Mammary epithelial cell (primary cell): ENCODE measurements at regions not wholly inside any gene's neighbourhood (a gene's known extent, or its start where the extent isn't known, plus 50 kb on each side); places are given as distances from the start of the nearest gene placed in this dataset.

Experiments used
- EZH2 ChIP-seq: IDR thresholded peaks from 2 replicates; pipeline ENCODE4 v1.6.1; 2012; ENCODE audit warnings: low read length, inconsistent platforms, borderline replicate concordance
- TF ChIP-seq, protein P1 (sequence below), 2 donors: IDR thresholded peaks in 1 of 2; conservative IDR thresholded peaks in 1 of 2; 2 replicates each; pipeline ENCODE4 v1.5.1; 2011 to 2012; ENCODE audit warnings: inconsistent platforms in 2 of 2, low read length in 2 of 2, mild to moderate bottlenecking in 2 of 2, control low read depth in 1 of 2, low read depth in 1 of 2; ENCODE audit not compliant: insufficient read depth in 1 of 2; ENCODE audit errors: extremely low read depth in 1 of 2

DNA sequence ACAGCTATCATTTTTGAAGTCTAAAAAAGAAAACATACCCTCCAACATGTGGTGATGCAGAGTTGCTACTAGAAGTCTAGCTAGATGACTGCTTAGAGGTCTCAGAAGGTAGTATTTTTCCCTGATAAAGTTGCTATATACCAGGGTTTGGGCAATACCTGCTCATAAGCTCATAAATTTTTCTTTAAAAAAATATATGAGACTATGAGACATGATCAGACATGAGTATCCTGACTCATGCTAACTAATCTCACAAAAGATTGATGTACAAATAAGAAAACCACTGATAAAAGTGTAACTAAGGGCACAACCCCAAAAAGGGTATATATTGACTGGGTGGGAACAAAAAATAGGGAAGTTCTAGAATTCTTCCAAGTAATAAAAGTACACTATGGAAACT is 740.9 kb downstream of the METTL15 start:
- TF ChIP-seq, protein P1, sequence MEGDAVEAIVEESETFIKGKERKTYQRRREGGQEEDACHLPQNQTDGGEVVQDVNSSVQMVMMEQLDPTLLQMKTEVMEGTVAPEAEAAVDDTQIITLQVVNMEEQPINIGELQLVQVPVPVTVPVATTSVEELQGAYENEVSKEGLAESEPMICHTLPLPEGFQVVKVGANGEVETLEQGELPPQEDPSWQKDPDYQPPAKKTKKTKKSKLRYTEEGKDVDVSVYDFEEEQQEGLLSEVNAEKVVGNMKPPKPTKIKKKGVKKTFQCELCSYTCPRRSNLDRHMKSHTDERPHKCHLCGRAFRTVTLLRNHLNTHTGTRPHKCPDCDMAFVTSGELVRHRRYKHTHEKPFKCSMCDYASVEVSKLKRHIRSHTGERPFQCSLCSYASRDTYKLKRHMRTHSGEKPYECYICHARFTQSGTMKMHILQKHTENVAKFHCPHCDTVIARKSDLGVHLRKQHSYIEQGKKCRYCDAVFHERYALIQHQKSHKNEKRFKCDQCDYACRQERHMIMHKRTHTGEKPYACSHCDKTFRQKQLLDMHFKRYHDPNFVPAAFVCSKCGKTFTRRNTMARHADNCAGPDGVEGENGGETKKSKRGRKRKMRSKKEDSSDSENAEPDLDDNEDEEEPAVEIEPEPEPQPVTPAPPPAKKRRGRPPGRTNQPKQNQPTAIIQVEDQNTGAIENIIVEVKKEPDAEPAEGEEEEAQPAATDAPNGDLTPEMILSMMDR (conservative IDR thresholded peaks at IDR 0.05 in 1 of 2, IDR thresholded peaks at IDR 0.05 in 1 of 2; ENCODE audit: extremely low read depth in 1 of 2, insufficient read depth in 1 of 2, low read depth in 1 of 2, low read length in 2 of 2) = no peak
- no peak for TF ChIP-seq EZH2
